HuH-7 (cell line): ENCODE measurements at regions not wholly inside any gene's neighbourhood (a gene's known extent, or its start where the extent isn't known, plus 50 kb on each side); places are given as distances from the start of the nearest gene placed in this dataset.

Experiments used
- DNase-seq: peaks from one replicate; pipeline ENCODE4 v3.0.0; 2011; ENCODE audit warnings: low spot score

DNA sequence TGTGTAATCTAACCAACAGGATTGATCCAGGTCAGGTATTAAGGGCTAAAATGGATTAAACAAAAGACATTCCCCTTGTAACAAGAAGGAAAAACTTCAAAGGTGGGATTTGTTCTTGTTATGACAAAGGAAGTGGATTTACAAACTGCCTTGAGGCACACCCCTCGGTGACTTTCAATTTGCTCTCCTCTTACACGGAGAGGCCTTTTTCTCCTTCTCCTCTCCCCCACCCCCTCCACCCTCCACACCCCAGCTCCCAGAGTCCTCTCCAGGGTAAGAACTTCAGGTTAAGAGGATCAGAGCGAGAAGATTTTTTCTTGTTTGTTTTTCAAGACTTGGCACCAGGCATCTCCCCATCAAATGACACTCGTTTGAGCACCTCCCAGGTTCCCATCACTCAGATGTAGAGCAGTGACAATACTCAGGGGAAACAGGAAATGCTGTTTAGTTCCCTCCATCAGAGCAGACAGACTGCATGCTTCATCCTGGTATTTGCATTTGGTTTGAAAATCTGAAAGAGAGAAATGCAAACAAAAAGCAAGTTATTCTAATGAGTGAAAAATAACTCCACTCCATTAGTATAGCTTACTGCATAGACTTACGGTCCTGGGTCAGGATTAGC lies 77.6 kb upstream of the TMEM260 start:
- DNase-seq: no peak

DNA sequence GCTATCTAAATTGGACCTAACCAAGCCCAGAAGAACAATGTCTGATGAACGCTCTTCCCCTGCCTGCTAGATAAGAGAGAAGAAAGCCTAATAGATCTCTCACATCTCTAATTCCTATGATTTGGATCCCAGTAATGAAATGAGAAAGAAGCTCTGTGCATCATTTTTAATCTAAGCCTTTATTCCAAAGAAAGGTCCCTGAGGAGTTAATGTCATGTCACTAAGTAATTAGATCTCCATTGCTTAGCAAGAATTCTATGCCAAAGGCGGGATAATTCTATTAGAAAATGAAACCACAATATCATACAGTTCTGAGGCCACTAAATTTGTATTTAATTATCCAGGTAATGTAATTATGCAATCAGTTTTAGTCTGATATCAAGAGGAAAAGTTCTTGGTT lies 74.2 kb upstream of the TMEM260 start:
- DNase-seq: no peak

DNA sequence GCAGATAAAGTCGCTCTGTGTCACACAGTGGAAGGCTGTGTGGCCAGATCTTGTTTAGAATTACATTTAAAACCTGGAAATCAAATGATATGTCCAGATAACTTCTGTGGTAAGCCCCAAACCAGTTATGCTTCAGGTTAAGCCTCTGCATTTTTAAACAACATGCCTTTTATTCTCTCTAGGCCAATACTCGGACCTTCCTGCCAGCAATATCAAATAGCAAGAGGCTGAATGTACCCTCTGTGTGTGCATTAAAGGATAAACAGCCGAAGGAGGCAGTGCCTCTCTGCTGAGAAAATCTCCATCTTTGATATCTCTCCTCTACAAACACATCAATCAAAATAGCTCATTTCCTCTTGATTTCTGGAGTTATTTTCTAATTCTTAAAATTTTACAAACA lies 67.1 kb upstream of the TMEM260 start:
- no peak for DNase-seq

- no peak for DNase-seq
These were observed 64.8 kb upstream of the TMEM260 start for GRCh38 chr14:56514663-56515371.

DNA sequence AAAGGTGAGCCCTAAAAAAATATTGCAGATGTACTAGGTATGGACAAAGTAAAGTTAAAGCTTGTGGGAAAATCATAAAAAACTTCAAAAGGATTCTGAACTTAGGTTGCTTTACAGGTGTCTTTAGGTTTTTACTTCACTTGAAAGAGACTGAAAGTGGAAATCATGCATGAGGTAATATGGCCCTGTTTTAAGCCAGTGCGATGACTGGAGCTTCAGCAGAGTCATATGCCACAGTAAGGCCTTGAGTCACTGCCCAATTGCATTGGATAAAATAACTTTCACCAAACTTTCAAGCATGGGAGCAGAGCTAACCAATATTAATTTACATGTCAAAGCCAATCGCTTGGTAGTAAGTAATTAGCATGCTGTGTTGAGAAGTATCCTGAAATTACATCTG lies 63.9 kb upstream of the TMEM260 start:
- DNase-seq: no peak

GRCh38 chr14:56522403-56522802 lies 57.2 kb upstream of the TMEM260 start:
- DNase-seq: no peak

GRCh38 chr14:56524971-56525677 lies 54.5 kb upstream of the TMEM260 start:
- no peak for DNase-seq

DNA sequence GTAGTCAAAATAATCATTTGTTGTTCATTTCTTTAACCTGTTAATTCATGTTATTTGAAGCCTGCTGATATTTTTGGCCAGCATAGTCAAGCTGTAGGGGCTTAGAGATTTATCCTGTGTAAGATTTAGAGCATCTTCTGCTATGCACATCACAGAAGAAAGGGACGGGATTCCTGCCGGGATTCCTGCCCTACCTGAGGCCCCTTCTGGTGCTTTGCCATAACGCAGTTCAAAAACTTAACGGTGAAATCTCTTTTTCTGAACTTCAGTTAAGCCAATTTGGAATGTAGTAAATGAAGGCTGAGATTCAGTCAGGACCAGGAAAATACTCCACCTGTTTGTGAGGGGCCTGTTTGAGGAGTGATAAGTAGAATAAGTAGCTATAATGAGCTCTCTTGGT lies 50.7 kb upstream of the TMEM260 start:
- no peak for DNase-seq
